ENCODE measurements at regions not wholly inside any gene's neighbourhood (a gene's known extent, or its start where the extent isn't known, plus 50 kb on each side); places are given as distances from the start of the nearest gene placed in this dataset.

GRCh38 chr12:105835580-105836241, 303.0 kb downstream of the NUAK1 start:
- no peak for TF ChIP-seq CTCF (IDR thresholded peaks at IDR 0.05)
- no peak for TF ChIP-seq POLR2AphosphoS5 (IDR thresholded peaks at IDR 0.05; ENCODE audit: insufficient read depth in 1 of 2, low read depth in 1 of 2)
